ENCODE measurements at regions not wholly inside any gene's neighbourhood (a gene's known extent, or its start where the extent isn't known, plus 50 kb on each side); places are given as distances from the start of the nearest gene placed in this dataset.
A peak's percentile ranks its signal among the peaks of the same experiment; 100 is the strongest.

DNA sequence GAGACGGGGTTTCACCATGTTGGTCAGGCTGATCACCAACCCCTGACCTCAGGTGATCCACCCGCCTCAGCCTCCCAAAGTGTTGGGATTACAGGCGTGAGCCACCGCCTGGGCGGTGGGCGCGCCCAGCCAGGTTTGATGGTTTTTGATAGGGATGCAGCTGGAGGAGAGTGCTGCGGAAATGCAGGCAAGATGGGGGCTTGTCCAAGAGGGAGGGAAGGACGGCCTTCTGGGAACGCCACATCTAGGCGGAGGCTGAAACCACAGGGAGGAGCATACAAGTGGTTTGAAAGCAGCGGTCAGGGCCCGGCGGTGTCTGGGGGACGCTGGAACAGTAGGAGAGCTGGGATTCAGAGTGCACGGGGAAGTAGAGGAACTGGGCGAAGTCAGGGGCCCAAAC, 134.6 kb downstream of the VRK1 start:
- no peak for DNase-seq (ENCODE audit: low read depth in 2 of 3, low spot score in 2 of 3)

DNA sequence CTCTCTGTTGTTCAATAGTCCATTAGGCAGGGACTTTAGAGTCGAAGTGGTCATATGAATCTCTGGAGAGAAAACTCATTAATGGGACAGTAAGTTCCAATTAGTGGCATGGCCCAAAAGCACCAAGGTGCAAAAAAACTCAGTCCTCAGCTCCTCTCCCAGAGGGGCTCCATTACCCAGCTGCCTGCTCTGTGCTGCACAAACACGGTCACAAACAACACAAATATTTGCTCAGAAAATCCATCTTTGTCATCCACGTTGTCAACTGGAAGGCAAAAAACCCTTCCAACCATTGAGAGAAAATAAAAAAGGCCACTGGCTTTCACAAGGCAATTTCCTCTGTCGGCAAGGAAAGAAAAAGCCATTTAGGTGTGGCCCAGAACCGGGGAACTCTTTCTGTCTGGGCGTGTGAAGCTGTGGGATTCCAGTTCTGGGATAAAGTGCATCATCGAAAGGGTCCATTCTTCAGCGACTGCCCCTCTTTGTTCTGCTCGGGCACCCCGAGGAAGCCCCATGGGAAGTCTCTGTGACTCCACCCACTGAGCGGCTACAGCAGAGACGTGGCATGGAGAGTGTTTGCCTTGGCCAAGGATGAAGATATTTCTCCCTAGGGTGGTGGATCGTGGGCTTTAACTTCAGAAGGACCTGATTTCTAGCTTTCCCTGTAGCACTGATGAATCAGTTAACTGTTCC, 137.6 kb downstream of the VRK1 start:
- no peak for DNase-seq (ENCODE audit: low read depth in 2 of 3, low spot score in 2 of 3)

DNA sequence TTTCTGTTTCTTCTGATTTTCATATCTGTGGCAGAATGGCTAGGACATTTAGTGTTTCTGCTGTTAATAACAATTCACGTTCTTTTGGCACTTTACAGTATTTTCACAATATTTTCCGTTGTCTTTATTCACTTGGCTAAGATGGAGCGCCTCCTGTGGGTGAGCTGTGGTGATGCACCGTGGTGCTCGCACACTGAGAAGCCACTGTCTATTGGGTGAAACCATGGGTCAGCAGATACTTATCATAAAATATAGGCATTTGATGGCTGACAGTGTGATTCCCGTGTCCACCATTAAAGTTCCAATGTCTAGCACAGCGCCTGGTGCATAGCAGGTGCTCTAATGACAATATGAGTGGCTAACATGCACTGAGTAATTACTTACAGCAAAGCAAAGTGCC, 141.8 kb downstream of the VRK1 start:
- DNase-seq (ENCODE audit: low read depth in 2 of 3, low spot score in 2 of 3), result peak in 1 of 3 donors; percentile 8

DNA sequence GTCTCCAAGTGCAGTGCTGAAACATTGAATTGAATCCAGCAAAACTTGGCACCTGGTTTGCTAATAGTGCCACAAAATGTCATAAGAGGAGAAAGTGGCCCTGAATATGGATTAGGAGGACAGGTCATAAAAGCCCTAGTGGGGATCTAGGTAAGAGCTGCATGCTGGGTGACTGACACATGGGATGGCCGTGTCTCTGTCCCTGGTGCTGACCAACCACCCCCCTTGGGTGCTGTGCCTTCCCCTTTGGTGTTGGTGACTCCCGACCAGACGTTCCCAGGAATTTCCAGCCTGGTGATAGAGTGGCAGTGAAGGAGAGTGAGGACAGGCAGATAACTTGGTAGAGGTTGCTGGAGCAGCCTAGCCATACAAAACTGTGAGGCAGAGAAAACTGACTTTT, 142.8 kb downstream of the VRK1 start:
- peak in 1 of 3 donors; percentile 5 for DNase-seq (ENCODE audit: low read depth in 2 of 3, low spot score in 2 of 3)

DNA sequence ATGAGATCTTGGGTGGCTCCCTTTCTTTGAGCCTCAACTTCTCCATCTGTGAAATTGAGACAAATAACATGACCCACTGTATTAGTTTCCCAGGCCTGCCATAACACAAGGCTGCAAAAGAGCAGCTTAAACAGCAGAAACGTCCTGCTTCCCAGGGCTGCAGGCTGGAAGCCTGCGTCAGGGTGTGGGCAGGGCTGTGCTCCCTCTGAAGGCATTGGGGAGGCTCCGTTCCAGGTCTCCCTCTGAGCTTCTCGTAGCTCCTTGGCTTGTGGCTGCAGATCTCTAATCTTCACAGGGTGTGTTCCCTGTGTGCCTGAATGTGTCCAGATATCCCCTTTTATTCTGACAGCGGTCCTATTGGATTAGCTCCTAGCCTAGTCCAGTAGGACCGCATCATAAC, 147.1 kb downstream of the VRK1 start:
- no peak for DNase-seq (ENCODE audit: low read depth in 2 of 3, low spot score in 2 of 3)

DNA sequence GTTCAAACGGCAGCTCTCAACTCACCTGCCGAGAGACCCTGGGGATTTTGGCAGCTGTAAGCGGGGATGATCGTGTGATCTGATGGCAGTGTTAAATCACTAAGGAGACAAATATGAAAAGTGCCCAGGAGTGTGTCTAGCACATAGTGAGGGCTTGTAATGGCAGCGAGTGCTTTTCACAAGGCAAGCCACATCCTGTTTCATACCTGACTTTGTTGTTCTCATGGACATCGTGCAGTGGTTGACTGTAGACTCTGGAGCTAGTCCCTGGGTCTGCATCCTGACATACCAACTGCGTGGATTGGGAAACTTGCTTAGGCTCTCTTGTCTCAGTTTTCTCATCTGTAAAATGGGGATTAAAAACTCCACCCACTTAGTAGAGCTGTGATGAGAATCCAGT, 148.5 kb downstream of the VRK1 start:
- no peak for DNase-seq (ENCODE audit: low read depth in 2 of 3, low spot score in 2 of 3)

DNA sequence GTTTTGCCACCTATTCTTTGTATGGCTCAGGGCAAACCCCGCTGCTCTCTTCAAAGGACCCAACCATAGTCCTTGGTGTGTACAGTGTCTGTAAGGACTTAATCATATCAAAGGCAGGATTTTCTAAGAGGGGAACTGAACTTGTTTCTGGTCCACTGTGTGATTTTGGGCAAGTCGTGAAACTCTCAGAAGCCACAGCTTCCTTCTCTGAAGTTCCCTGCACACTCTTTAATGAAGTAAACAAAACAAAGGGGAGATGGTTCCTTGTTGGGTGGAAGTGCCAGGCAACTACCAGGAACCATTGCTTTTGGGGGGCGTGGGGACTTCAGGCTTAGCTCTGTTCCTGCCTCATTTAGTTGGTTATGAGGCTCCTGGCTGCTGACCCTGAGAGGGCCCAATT, 152.4 kb downstream of the VRK1 start:
- no peak for DNase-seq (ENCODE audit: low read depth in 2 of 3, low spot score in 2 of 3)

DNA sequence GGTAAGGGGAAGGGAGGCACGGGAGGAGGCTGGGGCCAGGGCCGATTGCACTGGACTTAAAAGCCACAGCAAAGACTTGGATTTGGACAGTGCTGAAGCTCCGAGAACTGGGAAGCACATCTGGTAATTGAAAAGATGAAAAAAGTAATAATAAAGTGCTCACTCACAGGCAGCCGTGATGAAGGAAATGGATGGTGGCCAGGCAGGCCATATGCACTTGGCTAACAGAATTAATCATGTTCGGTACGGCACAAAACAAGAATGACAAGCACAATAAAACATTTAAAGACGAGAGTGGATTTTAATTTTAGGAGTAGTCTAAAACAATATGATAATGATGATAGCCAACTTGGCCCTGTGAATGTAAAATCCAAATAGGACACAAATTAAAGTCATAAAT, 154.3 kb downstream of the VRK1 start:
- no peak for DNase-seq (ENCODE audit: low read depth in 2 of 3, low spot score in 2 of 3)

DNA sequence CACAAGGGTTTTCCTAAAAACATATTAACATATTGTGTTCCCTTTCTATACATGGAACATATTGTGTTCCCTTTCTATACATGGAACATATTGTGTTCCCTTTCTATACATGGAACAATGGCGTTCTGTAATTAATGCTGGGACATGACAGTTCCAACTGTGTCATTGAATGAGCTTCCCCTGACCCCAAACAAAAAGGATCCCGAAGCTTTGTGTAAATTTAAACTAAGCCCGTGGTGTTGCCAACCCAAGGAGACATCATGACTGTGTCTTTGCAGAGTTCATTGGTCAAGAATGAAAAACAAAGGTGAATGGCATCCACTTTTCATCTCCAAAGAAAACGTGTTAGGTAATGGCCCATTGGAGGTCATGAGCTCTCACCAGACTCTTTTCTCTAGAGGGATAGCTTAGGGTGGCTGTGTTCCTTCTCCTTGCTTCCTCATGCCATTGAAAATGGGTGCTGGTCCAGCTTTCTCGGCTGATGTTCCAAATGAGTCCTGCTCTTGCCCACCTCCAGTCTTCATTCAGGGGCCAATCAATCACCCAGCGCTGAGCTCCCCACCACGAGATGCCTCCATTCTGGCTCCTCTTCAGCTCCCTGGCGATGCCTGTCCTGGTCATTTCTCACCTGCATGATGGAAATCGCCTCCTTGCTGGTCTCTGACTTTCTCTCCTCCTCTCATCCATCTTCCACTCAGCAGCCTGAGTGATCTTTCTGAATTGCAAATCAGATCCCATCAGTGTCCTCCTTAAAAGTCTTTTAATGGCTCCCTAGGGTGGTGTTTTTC, 156.1 kb downstream of the VRK1 start:
- DNase-seq (ENCODE audit: low read depth in 2 of 3, low spot score in 2 of 3), result no peak

DNA sequence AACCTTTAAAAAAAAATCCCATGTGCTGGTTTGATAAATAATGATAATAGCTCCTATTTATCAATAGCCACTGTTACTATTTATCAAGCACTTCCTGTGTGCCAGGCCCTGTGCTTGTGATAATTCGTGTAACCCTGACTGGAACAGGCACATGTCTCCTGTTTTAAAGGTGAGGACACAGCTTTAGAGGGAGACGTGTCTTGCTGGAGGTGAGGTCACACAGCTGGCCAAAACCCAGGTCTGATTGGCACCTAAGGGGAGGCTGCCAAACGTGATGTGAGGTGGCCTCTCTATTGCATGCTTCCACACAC, 156.6 kb downstream of the VRK1 start:
- no peak for DNase-seq (ENCODE audit: low read depth in 2 of 3, low spot score in 2 of 3)

DNA sequence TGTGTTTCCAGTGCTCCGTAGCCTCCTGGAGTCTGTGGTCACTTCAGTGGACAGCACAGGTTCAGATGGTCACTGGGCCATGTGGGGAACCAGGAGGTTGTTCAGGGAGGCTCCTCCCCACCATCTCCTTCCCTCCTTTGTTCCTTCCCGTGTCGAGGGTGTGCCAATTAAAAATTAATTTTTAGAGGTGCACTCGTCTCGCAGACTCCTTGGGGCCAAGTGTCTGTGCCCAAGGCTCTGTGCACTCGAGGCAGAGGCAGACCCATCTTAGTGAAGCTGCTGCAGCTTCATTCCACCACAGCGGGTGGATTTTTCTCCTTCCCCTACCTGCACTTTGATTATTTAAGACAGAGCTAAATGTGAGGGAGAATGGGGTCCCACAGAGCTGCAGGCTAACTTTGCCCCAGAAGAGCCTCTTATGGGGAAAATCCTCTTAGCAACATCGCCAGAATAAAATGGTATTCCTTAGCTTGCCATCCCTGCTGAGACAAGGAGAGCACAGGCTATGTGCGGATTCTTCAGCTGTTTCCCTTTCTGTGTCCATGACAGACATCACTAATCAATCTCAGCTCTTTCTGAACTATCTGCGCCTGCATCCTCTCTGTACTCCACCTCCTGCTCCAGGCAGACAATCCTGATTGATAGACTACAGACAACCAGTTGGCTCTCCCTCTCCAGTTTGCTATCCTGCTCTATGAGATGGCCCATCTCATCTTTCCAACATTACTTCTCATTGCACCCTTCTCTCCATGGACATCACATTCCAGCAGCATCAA, 159.5 kb downstream of the VRK1 start:
- no peak for DNase-seq (ENCODE audit: low read depth in 2 of 3, low spot score in 2 of 3)

DNA sequence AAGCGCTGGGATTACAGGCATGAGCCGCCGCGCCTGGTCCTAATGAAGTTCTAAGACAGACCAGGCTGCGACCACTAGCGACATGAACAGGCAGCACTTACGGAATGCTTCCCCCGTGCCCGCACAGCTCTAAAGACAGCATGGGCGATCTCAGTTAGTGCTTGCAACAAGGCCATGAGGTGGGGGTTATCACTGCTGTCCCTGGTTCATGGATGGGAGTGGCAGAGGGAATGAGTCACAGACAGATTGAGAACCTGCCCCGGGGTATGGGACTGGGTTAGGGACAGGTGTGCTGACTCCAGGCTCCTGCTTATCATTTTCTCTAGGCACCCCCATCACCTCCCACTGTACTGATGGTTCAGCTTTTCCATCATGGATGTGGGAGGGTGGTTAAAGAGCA, 160.9 kb downstream of the VRK1 start:
- DNase-seq (ENCODE audit: low read depth in 2 of 3, low spot score in 2 of 3), result no peak

DNA sequence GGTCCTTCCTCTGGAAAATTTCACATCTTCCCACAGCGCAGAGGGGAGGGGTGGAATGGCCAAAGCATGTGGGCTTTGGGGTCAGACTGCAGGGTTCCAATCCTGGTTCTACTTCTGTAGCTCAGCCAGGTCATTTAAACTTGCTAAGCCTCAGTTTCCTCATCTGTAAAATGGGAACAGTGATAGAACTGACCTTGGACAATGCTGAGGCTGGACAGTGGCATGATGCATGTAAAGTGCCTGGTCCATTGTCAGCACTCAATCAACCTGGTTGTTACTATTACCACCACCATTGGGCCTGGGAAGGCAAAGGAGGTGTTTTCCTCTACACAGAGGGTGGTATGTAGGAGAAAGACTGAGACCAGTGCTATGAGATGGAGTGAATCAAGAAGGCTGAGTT, 162.8 kb downstream of the VRK1 start:
- no peak for DNase-seq (ENCODE audit: low read depth in 2 of 3, low spot score in 2 of 3)

DNA sequence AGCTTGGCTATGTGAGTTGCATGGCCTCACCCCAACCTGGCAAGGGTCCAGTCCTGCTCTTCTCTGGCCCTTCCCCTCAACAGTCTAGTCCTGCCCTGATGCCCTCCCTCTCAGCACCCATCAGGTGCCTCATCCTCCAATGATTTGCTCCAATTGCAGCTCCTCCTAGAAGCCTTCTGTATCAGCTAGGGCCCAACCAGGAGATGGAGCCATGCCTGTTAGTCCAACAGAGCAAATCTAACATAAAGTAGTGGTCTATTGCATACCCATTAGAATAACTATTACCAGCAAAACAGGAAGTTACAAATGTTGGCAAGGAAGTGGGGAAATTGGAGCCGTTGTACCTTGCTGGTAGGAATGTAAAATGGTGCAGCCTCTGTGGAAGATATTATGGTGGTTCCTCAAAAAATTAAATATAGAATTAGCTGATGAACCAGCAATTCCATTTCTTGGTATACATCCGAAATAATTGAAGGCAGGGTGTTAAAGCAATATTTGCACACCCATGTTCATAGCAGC, 163.5 kb downstream of the VRK1 start:
- DNase-seq (ENCODE audit: low read depth in 2 of 3, low spot score in 2 of 3), result no peak

DNA sequence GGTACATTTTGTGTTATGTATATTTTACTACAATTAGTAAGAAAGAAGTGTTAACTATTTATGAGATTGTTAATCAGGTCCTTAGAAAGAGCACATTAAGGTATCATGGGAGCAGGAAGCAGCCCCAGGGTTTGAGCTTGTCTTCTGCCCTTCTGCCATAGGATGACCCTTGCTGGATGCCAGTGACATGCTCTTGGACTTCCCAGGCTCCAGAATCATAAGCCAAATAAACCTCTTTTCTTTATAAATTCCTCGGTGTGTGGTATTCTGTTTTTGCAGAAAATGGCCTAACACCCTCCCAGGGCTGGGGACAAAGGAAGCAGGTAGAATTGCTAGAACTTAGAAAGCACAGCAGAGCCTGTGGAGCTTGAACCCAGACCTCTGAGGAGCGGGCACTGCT, 164.7 kb downstream of the VRK1 start:
- DNase-seq (ENCODE audit: low read depth in 2 of 3, low spot score in 2 of 3), result no peak

DNA sequence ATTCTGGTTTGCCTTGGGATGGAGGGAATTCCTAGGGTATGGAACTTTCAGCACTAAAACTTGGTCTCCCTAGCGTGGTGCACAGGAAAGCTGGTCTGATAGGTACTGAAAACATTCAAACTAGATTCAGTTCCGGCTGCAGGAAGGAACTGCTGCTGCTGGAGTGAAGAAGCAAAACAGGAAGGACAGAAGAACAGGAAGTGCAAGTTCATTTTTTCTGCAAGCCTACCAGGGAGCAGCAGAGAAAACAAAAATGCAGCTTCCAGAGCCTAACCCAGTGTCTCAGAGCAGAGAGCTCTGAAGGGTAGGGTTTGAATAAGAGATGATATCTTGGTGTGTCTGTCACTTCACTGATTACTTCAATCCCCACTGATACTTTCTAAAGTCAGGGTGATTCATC, 165.2 kb downstream of the VRK1 start:
- no peak for DNase-seq (ENCODE audit: low read depth in 2 of 3, low spot score in 2 of 3)

DNA sequence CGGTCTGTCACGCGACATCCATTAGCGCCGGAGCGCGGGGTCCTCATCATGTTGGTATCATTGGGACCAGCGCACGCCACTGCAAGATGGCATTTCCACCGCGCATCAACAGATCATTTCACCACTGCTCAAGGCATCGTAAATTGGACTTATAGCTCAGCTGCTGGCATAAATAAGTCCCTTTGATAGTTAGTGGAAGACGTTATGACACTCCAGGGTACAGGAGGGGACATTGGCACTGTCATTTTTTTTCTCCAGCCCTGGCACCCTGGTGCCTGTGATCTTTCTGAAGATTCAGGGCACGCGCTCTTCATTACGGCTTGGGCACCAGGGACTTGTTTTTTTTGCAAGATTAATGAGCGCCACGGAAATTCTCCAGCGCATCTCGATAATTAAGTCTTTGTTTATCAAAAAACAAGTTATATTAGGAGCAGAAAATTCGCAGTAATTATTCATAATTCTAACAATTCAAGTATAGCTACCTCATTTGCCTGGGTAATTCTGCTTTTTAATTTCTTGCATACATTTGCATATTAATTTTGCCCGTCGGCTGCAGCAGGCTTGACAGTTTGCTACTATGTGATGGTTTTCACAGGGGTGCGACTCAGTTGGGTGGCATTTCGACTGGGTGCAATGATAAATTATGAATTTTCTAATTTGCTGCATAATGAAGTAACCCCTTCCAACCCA, 167.7 kb downstream of the VRK1 start:
- no peak for DNase-seq (ENCODE audit: low read depth in 2 of 3, low spot score in 2 of 3)

DNA sequence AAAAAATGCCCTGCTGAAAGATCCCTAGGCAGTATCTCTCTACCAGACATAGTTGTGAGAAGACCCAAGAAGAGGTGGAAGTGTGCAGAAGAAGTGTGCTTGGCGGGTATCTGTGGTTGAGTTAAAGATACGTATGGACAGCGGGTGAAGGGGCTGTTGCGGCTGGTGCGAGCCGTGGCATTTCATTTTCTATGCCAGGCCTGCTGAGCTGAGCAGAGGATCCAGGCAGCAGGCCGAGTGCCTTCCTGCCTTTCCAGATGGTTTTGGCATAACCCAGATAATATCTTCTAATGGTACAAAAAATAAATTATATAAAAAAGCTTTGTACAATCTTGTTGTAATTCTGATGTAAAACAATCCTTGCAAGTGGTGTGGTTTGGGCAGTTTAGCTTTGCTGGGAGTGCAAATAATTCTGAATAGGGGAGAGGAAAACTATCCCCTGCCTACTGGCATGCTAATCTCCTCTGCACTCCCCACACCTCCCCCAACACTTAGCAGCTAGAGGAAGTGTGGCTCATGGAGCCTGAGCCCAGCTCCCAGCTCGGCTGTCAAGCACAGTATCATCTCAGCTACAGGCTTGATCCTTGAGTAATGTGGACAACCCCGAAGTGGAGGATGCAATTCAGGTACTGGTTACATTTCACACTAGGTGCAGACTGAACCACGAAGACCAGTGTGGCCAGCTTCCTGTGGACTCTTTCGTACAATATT, 168.9 kb downstream of the VRK1 start:
- DNase-seq (ENCODE audit: low read depth in 2 of 3, low spot score in 2 of 3), result no peak

DNA sequence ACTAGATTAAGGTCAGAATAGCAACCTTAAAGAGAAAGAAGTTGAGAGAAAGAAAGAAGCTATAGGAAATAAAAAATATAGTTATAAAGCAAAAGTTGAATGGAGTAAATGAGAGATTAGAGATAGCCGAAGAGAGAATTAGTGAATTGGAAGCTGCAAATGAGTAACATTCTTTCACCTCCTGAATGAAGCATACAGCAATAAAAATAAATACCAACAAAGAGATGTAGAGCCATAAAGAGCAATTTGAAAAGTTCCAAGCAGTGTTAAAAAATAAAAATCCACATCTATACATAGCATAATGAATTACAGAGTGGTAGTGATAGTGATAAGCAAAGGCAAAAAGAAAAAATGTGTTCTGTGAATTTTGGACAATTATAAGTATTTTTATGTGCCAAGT, 177.9 kb downstream of the VRK1 start:
- DNase-seq (ENCODE audit: low read depth in 2 of 3, low spot score in 2 of 3), result no peak

DNA sequence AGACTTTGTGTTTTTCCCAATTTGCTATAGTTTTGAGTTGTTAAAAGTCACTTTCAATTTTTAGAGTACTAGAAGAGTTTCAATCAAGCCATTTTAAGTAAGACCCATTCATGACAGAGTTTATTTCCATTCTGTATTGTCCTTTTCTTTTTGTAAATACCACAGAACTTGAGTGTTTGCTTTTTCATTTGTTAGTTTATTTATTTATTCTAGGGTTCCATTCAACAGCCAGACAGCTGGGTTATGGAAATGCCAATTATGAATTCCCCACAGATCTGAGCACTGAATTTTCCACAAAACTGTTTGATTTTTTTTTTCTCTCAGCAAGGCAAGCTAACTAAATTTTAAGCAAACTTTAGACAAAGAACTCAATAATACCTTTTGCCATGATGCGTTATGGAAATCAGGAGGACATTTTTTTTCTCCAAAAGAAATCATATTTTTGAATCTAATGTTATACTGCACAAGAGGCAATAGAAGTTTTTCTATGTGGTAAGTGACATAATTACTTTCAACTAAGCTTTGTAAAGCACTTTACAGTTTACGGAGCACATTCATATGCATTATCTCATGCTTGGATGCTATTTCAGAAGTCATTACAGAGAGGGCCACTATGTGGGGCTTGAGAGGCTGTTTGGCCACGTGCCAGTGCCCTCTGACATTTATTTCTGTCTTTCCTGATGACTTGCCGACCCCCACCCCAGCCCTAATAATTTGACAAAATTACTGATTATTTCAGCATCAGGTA, 181.5 kb downstream of the VRK1 start:
- no peak for DNase-seq (ENCODE audit: low read depth in 2 of 3, low spot score in 2 of 3)

Data from hematopoietic multipotent progenitor cell (in vitro differentiated cells).